GM18907 (cell line): ENCODE measurements at regions not wholly inside any gene's neighbourhood (a gene's known extent, or its start where the extent isn't known, plus 50 kb on each side); places are given as distances from the start of the nearest gene placed in this dataset.

Source experiments
- ATAC-seq: cut with Tn5 transposase; IDR thresholded peaks from one replicate; pipeline ENCODE4 v1.9.1; 2021; ENCODE audit warnings: mild to moderate bottlenecking, moderate library complexity; ENCODE audit not compliant: unreplicated experiment

- ATAC-seq = no peak
Measured at GRCh38 chrX:79645749-79646148, 278.6 kb upstream of the ITM2A start.

DNA sequence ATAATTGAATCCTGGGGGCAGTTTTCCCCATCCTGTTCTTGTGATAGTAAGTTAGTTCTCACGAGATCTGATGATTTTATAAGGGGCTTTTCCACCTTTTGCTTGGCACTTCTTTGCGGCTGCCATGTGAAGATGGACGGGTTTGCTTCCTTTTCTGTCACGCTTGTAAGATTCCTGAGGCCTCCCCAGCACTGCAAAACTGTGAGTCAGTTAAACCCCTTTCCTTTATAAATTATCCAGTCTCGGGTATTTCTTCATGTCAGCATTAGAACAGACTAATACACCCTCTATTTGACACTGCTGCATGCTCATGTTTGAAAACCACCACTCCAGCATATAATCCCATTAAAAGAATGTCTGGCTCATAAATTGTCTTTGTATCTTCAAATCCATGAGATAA is 264.4 kb upstream of the ITM2A start:
- no peak for ATAC-seq

GRCh38 chrX:79630033-79631009 is 263.2 kb upstream of the ITM2A start:
- ATAC-seq = peak; percentile 96

DNA sequence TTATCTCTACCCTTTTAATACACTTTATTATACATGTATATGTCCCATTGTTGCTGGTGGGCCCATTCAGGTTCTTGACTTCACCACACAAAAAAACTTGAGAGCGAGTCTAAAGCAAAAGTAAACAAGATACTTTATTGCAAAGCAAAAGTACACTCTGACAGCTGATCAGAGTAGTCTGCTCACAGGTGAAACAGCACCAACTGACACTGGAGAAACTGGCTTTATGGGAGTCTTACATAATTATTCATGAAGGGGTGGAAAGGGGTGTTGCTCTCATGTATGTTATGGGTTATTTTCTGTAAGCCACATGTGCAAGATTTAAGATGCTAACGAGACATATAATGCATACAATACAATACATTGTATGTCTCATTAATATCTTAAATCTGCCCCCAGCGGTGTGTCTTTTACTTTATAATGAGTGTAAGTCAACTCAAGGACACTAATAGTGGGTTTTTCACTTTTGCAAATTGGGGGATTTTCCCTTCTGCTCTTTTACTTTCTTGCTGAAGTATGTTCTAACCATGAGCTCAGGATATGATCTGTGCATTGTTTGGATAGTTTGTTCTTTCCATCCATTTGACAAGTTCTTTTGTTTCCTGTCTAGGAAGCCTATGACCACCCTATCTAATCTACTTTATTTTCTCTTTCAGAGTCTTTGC is 256.1 kb upstream of the ITM2A start:
- ATAC-seq = no peak

- no peak for ATAC-seq
Measured at GRCh38 chrX:79618280-79618679, 251.1 kb upstream of the ITM2A start.

GRCh38 chrX:79604364-79604763 is 237.2 kb upstream of the ITM2A start:
- ATAC-seq = no peak

DNA sequence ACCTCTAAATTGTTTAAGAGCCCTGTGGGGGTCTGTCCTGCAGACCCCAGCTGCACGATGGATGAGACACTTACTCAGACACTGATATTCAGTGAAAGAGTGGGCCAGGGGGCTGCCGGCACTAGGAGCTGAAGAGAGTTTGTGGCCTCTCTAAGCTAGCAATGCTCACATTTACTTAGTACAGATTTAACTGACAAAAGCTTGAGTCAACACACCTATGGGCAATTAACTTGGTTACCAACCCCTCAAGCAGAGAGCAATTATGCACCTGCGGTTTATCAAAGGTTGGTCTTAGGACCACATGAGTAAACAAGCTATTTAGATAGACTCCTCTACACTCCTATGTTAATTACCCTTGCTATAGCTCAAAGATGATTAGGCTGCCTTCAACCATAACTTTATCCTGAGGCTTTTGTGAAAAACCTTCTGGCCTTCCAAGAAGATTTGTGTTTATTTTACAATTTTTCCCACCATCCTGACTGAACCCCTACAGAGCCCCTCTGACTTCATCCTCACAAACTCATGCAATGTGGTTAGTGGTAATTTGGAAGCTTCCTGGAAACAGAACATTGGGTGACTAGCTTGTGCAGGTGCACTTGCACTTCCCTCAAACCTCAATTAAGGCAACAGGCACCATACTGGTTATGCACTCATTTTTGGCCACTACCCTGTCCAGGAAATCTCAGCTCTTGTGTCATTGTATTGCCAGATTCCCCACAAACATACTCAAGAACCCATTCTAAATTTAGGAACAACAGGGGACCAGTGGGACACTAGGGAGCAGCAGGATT is 234.4 kb upstream of the ITM2A start:
- no peak for ATAC-seq

DNA sequence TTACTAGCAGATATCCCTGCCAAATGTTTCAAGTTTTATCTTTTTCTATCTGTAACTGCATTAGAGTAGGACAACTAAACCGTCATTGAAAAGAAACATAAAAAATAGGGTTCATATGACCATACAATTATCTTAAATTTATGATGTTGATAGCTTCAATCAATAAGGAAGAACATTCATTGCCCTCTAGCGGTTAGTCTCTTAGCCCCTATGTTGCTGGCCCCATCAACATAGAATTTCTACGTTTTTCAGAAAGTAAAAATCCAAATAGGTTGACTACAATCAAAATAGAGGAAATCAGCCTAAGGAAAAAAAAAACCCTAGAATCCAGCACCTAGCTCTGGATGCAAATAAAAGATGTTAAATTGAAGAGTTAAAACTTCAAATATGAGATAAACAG is 225.1 kb upstream of the ITM2A start:
- no peak for ATAC-seq

- no peak for ATAC-seq
Measured at GRCh38 chrX:79588233-79588632, 221.1 kb upstream of the ITM2A start.

- ATAC-seq = peak; percentile 55
Measured at GRCh38 chrX:79573760-79574159, 206.6 kb upstream of the ITM2A start.

DNA sequence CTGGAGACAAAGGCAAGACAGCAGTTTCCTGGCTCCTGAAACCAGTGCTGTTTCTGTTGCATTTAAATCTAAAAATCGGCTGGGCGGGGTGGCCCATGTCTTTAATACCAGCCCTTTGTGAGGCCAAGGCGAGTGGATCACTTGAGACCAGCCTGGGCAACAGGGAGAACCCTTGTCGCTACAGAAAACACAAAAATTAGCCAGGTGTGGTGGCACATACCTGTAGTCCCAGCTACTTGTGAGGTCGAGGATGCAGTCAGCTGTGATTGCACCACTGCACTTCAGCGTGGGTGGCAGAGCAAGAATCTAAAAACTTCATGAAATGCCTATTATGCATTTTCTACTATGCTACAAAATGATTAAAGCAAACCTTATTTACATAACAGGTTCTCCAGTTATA is 205.4 kb upstream of the ITM2A start:
- no peak for ATAC-seq

GRCh38 chrX:79570524-79571240 is 203.5 kb upstream of the ITM2A start:
- no peak for ATAC-seq

DNA sequence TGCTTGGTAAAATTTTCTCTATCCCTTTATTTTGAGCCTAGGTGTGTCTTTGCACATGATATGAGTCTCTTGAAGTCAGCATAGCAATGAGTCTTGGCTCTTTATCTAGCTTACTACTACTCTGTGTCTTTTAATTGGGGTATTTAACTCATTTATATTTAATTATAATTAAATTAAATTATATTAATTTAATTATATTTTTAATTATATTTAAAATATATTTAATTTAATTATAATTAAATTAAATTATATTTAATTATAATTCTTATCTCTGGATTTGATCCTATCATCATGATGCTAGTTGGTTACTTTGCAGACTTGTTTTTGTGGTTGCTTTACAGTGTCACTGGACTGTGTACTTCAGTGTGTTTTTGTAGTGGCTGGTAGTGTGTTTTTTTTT is 201.2 kb upstream of the ITM2A start:
- no peak for ATAC-seq

- ATAC-seq = no peak
Measured at GRCh38 chrX:79564362-79564761, 197.2 kb upstream of the ITM2A start.

GRCh38 chrX:79559290-79559689 is 192.2 kb upstream of the ITM2A start:
- ATAC-seq = no peak

GRCh38 chrX:79557212-79557611 is 190.1 kb upstream of the ITM2A start:
- ATAC-seq = no peak

DNA sequence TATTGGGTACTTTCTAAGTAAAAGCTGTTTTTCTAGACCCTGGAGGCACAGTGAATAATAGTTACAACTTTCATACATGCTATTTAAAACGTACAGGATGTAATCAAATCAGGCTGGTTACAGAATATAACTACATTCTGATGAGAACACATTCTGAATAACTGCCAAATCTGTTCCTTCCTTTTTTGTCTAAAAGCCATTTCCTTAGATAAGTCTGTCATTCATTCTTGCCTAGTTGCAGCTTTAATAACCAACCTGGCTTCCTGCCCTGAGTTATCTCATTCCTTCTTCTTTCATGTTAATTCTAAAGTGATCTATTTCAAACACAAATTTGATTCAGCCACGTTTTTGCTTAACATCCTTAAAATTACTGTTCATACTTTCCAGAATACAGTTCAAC is 189.7 kb upstream of the ITM2A start:
- ATAC-seq = no peak

DNA sequence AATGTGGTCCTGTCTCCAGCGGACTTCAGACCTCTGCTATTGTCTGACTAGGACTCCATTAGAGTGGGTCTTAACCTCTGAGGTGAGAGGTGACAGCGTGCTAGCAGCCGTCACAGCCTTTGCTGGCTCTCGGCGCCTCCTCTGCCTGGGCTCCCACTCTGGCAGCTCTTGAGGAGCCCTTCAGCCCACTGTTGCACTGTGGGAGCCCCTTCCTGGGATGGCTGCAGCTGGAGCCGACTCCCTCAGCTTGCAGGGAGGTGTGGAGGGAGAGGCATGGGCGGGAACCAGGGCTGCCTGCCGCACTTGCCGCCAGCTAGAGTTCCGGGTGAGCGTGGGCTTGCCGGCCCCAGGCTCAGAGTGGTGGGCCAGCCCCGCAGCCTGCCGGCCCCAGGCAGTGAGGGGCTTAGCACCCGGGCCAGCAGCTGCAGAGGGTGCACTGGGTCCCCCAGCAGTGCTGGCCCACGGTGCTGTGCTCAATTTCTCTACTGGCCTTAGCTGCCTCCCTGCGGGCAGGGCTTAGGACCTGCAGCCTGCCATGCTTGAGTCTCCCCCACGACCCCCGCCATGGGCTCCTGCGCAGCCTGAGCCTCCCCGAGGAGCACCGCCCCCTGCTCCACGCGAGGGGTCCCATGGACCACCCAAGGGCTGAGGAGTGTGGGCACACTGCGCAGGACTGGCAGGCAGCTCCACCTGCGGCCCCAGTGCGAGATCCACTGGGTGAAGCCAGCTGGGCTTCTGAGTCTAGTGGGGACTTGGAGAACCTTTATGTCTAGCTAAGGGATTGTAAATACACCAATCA is 163.4 kb upstream of the ITM2A start:
- ATAC-seq = no peak

DNA sequence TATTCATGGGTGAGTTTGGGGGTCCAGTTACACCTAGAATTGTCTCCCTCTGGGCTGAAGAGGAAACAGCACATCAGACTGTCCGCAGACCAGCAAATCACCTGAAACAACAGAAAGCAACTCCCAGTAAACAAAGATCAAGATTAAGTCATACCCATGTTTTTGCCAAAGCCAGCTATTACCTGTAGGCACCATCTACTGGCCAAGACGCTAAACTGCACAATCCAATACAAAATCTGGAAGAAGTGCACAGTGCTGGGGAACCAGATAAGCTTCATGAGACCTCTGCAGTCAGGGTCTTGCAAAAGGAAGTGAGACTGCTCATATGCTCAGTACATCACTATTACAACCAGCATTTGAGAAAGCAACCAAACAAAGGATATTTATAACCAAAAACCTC is 157.5 kb upstream of the ITM2A start:
- peak; percentile 73 for ATAC-seq

- no peak for ATAC-seq
Measured at GRCh38 chrX:79515529-79515928, 148.4 kb upstream of the ITM2A start.
